NCI-H2196 treated with DMSO at 0.1 percent for 48 hours (cell line): ENCODE measurements at regions not wholly inside any gene's neighbourhood (a gene's known extent, or its start where the extent isn't known, plus 50 kb on each side); places are given as distances from the start of the nearest gene placed in this dataset.
"Not testable (repeated sequence)": the region's sequence is repeated elsewhere in the genome, so short reads cannot be mapped to it uniquely, and the experiment has no call there.

Source experiments
- DNase-seq: peaks from one replicate; lab custom pipeline; 2025; ENCODE audit not compliant: unreplicated experiment; lab: John Stamatoyannopoulos, UW

GRCh38 chrX:46034868-46035267 lies 510.4 kb downstream of the ZNF674 start:
- DNase-seq = no peak

GRCh38 chrX:46029777-46030176 lies 515.4 kb downstream of the ZNF674 start:
- peak; percentile 21 for DNase-seq

- no peak for DNase-seq
Observed at GRCh38 chrX:46016296-46016695, 528.9 kb downstream of the ZNF674 start.

- DNase-seq = no peak
Observed at GRCh38 chrX:46015653-46016052, 529.6 kb downstream of the ZNF674 start.

- no peak for DNase-seq
Observed at GRCh38 chrX:45992402-45993123, 552.7 kb downstream of the ZNF674 start.

- no peak for DNase-seq
Observed at GRCh38 chrX:45986971-45987370, 558.2 kb downstream of the ZNF674 start.

GRCh38 chrX:45986081-45986480 lies 559.1 kb downstream of the ZNF674 start:
- DNase-seq = no peak

GRCh38 chrX:45982958-45983727 lies 562.1 kb downstream of the ZNF674 start:
- DNase-seq = not testable (repeated sequence)

GRCh38 chrX:45980726-45981125 lies 564.5 kb downstream of the ZNF674 start:
- DNase-seq = no peak

GRCh38 chrX:45975633-45976032 lies 569.6 kb downstream of the ZNF674 start:
- no peak for DNase-seq

- DNase-seq = no peak
Observed at GRCh38 chrX:45972636-45973035, 572.6 kb downstream of the ZNF674 start.

- DNase-seq = no peak
Observed at GRCh38 chrX:45959567-45959966, 585.7 kb downstream of the ZNF674 start.

- no peak for DNase-seq
Observed at GRCh38 chrX:45956191-45956870, 588.9 kb downstream of the ZNF674 start.

GRCh38 chrX:45955661-45956060 lies 589.6 kb downstream of the ZNF674 start:
- DNase-seq = no peak

- no peak for DNase-seq
Observed at GRCh38 chrX:45954026-45954425, 591.2 kb downstream of the ZNF674 start.

GRCh38 chrX:45952030-45952429 lies 593.2 kb downstream of the ZNF674 start:
- DNase-seq = no peak

- DNase-seq = no peak
Observed at GRCh38 chrX:45935408-45935807, 609.8 kb downstream of the ZNF674 start.

- no peak for DNase-seq
Observed at GRCh38 chrX:45912316-45912715, 632.9 kb downstream of the ZNF674 start.

- no peak for DNase-seq
Observed at GRCh38 chrX:45907786-45908185, 637.4 kb downstream of the ZNF674 start.

GRCh38 chrX:45903781-45904201 lies 641.4 kb downstream of the ZNF674 start:
- DNase-seq = peak; percentile 1

GRCh38 chrX:45900766-45901615 lies 644.2 kb downstream of the ZNF674 start:
- no peak for DNase-seq
